SU-DHL-6 (cell line): ENCODE measurements at regions not wholly inside any gene's neighbourhood (a gene's known extent, or its start where the extent isn't known, plus 50 kb on each side); places are given as distances from the start of the nearest gene placed in this dataset.

Source experiments
- CTCF ChIP-seq: fragments of 200-600 bp; sonication (generic); IDR thresholded peaks from one replicate; pipeline ENCODE4 v1.5.1; 2017; ENCODE audit warnings: antibody characterized with exemption, mild to moderate bottlenecking, low read length, moderate library complexity; ENCODE audit not compliant: insufficient read depth, poor library complexity, severe bottlenecking
- EZH2phosphoT487 ChIP-seq: fragments of 200-600 bp; sonication (generic), shearing (Covaris generic); conservative IDR thresholded peaks from 2 replicates; pipeline ENCODE4 v1.6.1; 2018; ENCODE audit warnings: mild to moderate bottlenecking, antibody characterized with exemption, low read length, moderate library complexity, mixed read lengths

DNA sequence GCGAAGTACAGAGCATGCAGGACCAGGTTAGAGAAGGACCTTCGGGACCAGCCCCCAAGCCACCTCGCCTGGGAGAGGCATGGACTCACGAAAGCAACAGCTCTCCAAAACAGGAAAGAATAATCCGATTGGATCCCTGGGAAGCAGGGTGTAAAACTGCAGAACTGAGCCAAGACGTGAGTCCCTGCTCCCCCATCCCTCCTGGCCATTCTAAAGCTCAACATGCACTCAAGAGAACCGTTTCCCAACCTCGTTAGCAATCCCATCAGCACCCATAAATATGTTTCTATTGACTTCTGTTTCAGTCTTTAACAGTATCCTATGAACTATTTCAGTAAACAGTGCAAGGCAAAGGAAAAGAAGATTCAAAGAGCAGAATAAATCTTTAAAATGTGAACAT is 167.0 kb downstream of the COPRS start:
- TF ChIP-seq CTCF (no peak), EZH2phosphoT487 (no peak)
